MCF 10A (cell line): ENCODE measurements at regions not wholly inside any gene's neighbourhood (a gene's known extent, or its start where the extent isn't known, plus 50 kb on each side); places are given as distances from the start of the nearest gene placed in this dataset.

Experiments
- BruUV-seq: library from RNA; stranded (reverse); fragments of 400-500 nt; replicated peaks from 2 replicates; lab custom pipeline; 2021; lab: Mats Ljungman, UMichigan
- CTCF ChIA-PET: fragments of 300-600 bp; sonication (Branson Sonifier 250); formaldehyde crosslinking; extraction: SDS; loops from one replicate; lab custom pipeline; 2021; ENCODE audit warnings: antibody characterized with exemption, inconsistent platforms; lab: Yijun Ruan, JAX
- POLR2A ChIA-PET: fragments of 300-600, 350-650 bp; sonication (Branson Sonifier 250); formaldehyde crosslinking; extraction: SDS; loops from one replicate; lab custom pipeline; 2020; ENCODE audit warnings: antibody characterized with exemption, inconsistent platforms; lab: Yijun Ruan, JAX
- DNase-seq: peaks from one replicate; pipeline ENCODE4 v3.0.0-alpha.2; 2018; ENCODE audit not compliant: unreplicated experiment
- H3K27ac Mint-ChIP-seq: one replicate; pipeline ENCODE4 v1.8.0; 2022; ENCODE audit warnings: mild to moderate bottlenecking, low read depth, mixed read lengths; ENCODE audit not compliant: unreplicated experiment
- H3K27me3 Mint-ChIP-seq: one replicate; pipeline ENCODE4 v1.8.0; 2022; ENCODE audit warnings: mixed read lengths; ENCODE audit not compliant: insufficient read depth, unreplicated experiment
- H3K36me3 Mint-ChIP-seq: one replicate; pipeline ENCODE4 v1.8.0; 2022; ENCODE audit warnings: mild to moderate bottlenecking, moderate library complexity, mixed read lengths; ENCODE audit not compliant: insufficient read depth, unreplicated experiment
- H3K4me1 Mint-ChIP-seq: one replicate; pipeline ENCODE4 v1.8.0; 2022; ENCODE audit warnings: mixed read lengths; ENCODE audit not compliant: insufficient read depth, unreplicated experiment
- H3K4me3 Mint-ChIP-seq: one replicate; pipeline ENCODE4 v1.8.0; 2022; ENCODE audit warnings: mild to moderate bottlenecking, moderate library complexity, mixed read lengths; ENCODE audit not compliant: unreplicated experiment
- H3K9me3 Mint-ChIP-seq: one replicate; pipeline ENCODE4 v1.8.0; 2022; ENCODE audit warnings: mixed read lengths; ENCODE audit not compliant: unreplicated experiment
- CTCF ChIP-seq: fragments of 200-600 bp; IDR thresholded peaks from one replicate; pipeline ENCODE4 v1.8.0; 2022; ENCODE audit warnings: antibody characterized with exemption, mild to moderate bottlenecking; ENCODE audit not compliant: unreplicated experiment
- intact Hi-C: fragments of 100-400 bp; cut with micrococcal nuclease; formaldehyde crosslinking; loops from 2 replicates; pipeline ENCODE4 v1.14.1; 2022

GRCh38 chr2:100766806-100767205 lies 53.1 kb upstream of the NPAS2 start:
- H3K9me3 Mint-ChIP-seq: no peaks in the 10 kb centered on the region
- H3K27ac Mint-ChIP-seq: no peak overlapping the region
- intact Hi-C loops: no loop called here
- peaks cover 15% of the 10 kb centered on the region for H3K4me1 Mint-ChIP-seq
- no peak for DNase-seq
- peaks cover 20% of the 10 kb centered on the region for H3K27me3 Mint-ChIP-seq
- no peaks in the 10 kb centered on the region for H3K36me3 Mint-ChIP-seq
- BruUV-seq: no TSS peak
- ChIA-PET CTCF (interaction anchor here (0.6 to 1.1 kb wide), 3 partner anchors 15 to 420 kb away, joined by 3 read pairs; no protein-coding TSS in a partner anchor), POLR2A (interaction anchor here (0.9 to 1.5 kb wide), 4 partner anchors 9 to 15 kb away, joined by 3 to 6 read pairs (median 4); no protein-coding TSS in a partner anchor)
- H3K4me3 Mint-ChIP-seq: no peak overlapping the region
- no peak for TF ChIP-seq CTCF

GRCh38 chr2:100767224-100767653 lies 52.7 kb upstream of the NPAS2 start:
- BruUV-seq: no TSS peak
- no peak for TF ChIP-seq CTCF
- no peak overlapping the region for H3K4me3 Mint-ChIP-seq
- H3K36me3 Mint-ChIP-seq: no peaks in the 10 kb centered on the region
- H3K4me1 Mint-ChIP-seq: peaks cover 15% of the 10 kb centered on the region
- intact Hi-C loops: no loop called here
- ChIA-PET POLR2A (interaction anchor here (0.9 to 1.6 kb wide), 5 partner anchors 9 to 52 kb away, joined by 3 to 7 read pairs (median 4); no protein-coding TSS in a partner anchor), CTCF (interaction anchor here (0.6 to 1.2 kb wide), 4 partner anchors 8 to 56 kb away, joined by 3 read pairs; no protein-coding TSS in a partner anchor)
- no peak overlapping the region for H3K27ac Mint-ChIP-seq
- DNase-seq: peak; percentile 59
- H3K9me3 Mint-ChIP-seq: no peaks in the 10 kb centered on the region
- H3K27me3 Mint-ChIP-seq: peaks cover 16% of the 10 kb centered on the region

- Mint-ChIP-seq H3K4me1 (peaks cover 15% of the 10 kb centered on the region), H3K4me3 (no peak overlapping the region), H3K27ac (no peak overlapping the region), H3K36me3 (no peaks in the 10 kb centered on the region), H3K27me3 (peaks cover 8% of the 10 kb centered on the region), H3K9me3 (no peaks in the 10 kb centered on the region)
- ChIA-PET CTCF (interaction anchor here (0.6 to 1.2 kb wide), 2 partner anchors 9 to 11 kb away, joined by 3 read pairs; no protein-coding TSS in a partner anchor), POLR2A (interaction anchor here (0.7 to 1.6 kb wide), 5 partner anchors 10 to 377 kb away, joined by 3 to 7 read pairs (median 4); no protein-coding TSS in a partner anchor)
- no peak for TF ChIP-seq CTCF
- BruUV-seq: no TSS peak
- DNase-seq: peak; percentile 43
- intact Hi-C loops: no loop called here
Observed at GRCh38 chr2:100767810-100768806, 51.8 kb upstream of the NPAS2 start.
